KMS-11 (cell line): ENCODE measurements at regions not wholly inside any gene's neighbourhood (a gene's known extent, or its start where the extent isn't known, plus 50 kb on each side); places are given as distances from the start of the nearest gene placed in this dataset.

Source experiments
- H2AFZ ChIP-seq: fragments of 200-600 bp; sonication (generic); 2 replicates; pipeline ENCODE4 v1.6.1; 2016; ENCODE audit warnings: antibody characterized with exemption, mixed run types, low read depth
- H3K27ac ChIP-seq: fragments of 200-600 bp; sonication (generic); 2 replicates; pipeline ENCODE4 v1.6.1; 2016; ENCODE audit warnings: mild to moderate bottlenecking, mixed run types
- H3K27me3 ChIP-seq: fragments of 200-600 bp; sonication (generic); 2 replicates; pipeline ENCODE4 v1.6.1; 2017; ENCODE audit warnings: mild to moderate bottlenecking, low read depth, mixed run types, moderate library complexity; ENCODE audit not compliant: insufficient read depth
- H3K36me3 ChIP-seq: fragments of 200-600 bp; sonication (generic); 2 replicates; pipeline ENCODE4 v1.6.1; 2017; ENCODE audit warnings: mild to moderate bottlenecking, mixed run types; ENCODE audit not compliant: insufficient read depth
- H3K4me1 ChIP-seq: fragments of 200-600 bp; sonication (generic); 2 replicates; pipeline ENCODE4 v1.6.1; 2016; ENCODE audit warnings: mild to moderate bottlenecking, low read depth, mixed run types; ENCODE audit not compliant: poor library complexity, severe bottlenecking
- H3K4me2 ChIP-seq: fragments of 200-600 bp; sonication (generic); 2 replicates; pipeline ENCODE4 v1.7.0; 2016; ENCODE audit warnings: mild to moderate bottlenecking, mixed run types
- H3K4me3 ChIP-seq: fragments of 200-600 bp; sonication (generic); IDR thresholded peaks from 2 replicates; pipeline ENCODE4 v1.6.1; 2017; ENCODE audit warnings: low read depth, low read length, mixed read lengths; ENCODE audit not compliant: insufficient read depth
- H3K79me2 ChIP-seq: fragments of 200-600 bp; sonication (generic); 2 replicates; pipeline ENCODE4 v1.6.1; 2016; ENCODE audit warnings: low read depth, mixed run types; ENCODE audit not compliant: insufficient read depth
- H3K9ac ChIP-seq: fragments of 200-600 bp; sonication (generic); 2 replicates; pipeline ENCODE4 v1.6.1; 2016; ENCODE audit warnings: mild to moderate bottlenecking, mixed run types
- H4K20me1 ChIP-seq: fragments of 200-600 bp; sonication (generic); 2 replicates; pipeline ENCODE4 v1.6.1; 2016; ENCODE audit warnings: mild to moderate bottlenecking, mixed run types; ENCODE audit not compliant: insufficient read depth
- CTCF ChIP-seq: fragments of 200-600 bp; sonication (generic); conservative IDR thresholded peaks from 2 replicates; pipeline ENCODE4 v1.6.1; 2017; ENCODE audit warnings: low read depth, mild to moderate bottlenecking, antibody characterized with exemption, low read length, moderate library complexity, mixed read lengths

DNA sequence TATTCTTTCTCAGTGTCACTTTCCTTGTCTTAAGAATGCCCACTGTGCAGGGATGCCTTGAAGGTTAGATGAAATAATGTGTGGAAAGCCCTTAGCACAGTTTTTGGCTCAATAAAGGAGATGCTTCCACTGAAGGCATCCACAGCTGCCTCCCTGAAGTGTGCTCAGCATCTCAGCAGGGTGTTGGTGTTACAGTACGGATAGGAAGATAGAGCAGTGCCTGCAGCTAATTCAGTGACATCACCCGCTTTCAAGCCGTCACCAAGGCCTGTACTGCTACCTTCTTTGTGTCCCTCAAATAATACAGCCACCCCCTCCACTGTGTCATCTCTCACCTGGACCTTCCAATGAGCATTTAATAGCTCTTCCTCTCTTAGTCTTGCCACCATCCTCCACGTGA is 59.0 kb downstream of the NDUFS5 start:
- Histone ChIP-seq H3K27me3 (peaks cover 4% of the 10 kb centered on the region; the same call in 1 of the 2 replicates), H3K4me1 (peaks cover 33% of the 10 kb centered on the region), H3K4me2 (no peak overlapping the region), H3K9ac (no peak overlapping the region), H4K20me1 (no peaks in the 10 kb centered on the region), H2AFZ (no peak overlapping the region), H3K27ac (no peak overlapping the region), H3K79me2 (no peaks in the 10 kb centered on the region), H3K4me3 (no peak overlapping the region), H3K36me3 (no peaks in the 10 kb centered on the region)
- TF ChIP-seq CTCF = no peak

- Histone ChIP-seq H3K9ac (no peak overlapping the region), H3K27ac (no peak overlapping the region), H3K4me3 (no peak overlapping the region), H4K20me1 (no peaks in the 10 kb centered on the region), H3K4me1 (peaks cover 45% of the 10 kb centered on the region), H2AFZ (no peak overlapping the region), H3K4me2 (no peak overlapping the region), H3K27me3 (peaks cover 4% of the 10 kb centered on the region; the same call in 1 of the 2 replicates), H3K79me2 (no peaks in the 10 kb centered on the region), H3K36me3 (no peaks in the 10 kb centered on the region)
- TF ChIP-seq CTCF = no peak
Observed at GRCh38 chr1:39086386-39086785, 60.2 kb downstream of the NDUFS5 start.

DNA sequence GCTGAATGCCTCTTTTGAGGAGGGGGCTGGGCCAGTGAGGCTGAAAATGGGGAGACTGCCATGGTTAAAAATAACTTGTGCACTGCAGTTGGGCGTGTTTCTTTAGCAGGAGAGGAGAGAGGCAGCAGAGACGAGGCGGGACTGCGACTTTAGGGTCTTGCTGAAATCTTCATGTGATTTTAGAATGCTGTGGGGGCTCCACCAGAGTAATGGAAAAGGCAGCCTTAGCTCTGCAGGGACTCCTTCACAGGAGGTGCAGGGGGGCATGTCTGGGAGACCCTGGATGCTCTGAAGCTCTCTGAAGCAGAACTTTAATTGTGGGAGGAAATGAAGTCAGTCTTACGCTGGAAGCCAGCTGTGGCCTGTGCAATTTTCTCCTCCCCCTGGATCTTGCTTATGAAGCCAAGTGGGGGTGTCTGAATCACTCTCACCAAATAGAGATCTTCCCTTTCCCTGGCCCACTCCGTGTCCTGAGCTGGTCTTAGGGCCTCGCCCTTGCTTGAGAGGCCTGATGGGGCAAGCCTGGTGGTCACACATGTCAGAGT is 60.8 kb downstream of the NDUFS5 start:
- no peaks in the 10 kb centered on the region for H4K20me1 ChIP-seq

GRCh38 chr1:39087435-39087834 is 61.3 kb downstream of the NDUFS5 start:
- no peaks in the 10 kb centered on the region for H3K36me3 ChIP-seq
- H3K9ac ChIP-seq = no peak overlapping the region
- no peaks in the 10 kb centered on the region for H3K79me2 ChIP-seq
- no peak overlapping the region for H3K27ac ChIP-seq
- peaks cover 2% of the 10 kb centered on the region; the same call in 1 of the 2 replicates for H3K27me3 ChIP-seq
- H3K4me2 ChIP-seq = peak overlapping the region; percentile 52
- TF ChIP-seq CTCF = no peak
- no peaks in the 10 kb centered on the region for H4K20me1 ChIP-seq
- peak overlapping the region; percentile 22; the same call in 1 of the 2 replicates for H2AFZ ChIP-seq
- H3K4me3 ChIP-seq = no peak overlapping the region
- H3K4me1 ChIP-seq = peaks cover 56% of the 10 kb centered on the region

More for the DNA sequence above, 60.8 kb downstream of the NDUFS5 start:
- Histone ChIP-seq H3K79me2 (no peaks in the 10 kb centered on the region), H3K4me1 (peaks cover 51% of the 10 kb centered on the region), H3K4me2 (peak overlapping the region; percentile 52), H3K9ac (no peak overlapping the region), H2AFZ (no peak overlapping the region), H3K4me3 (no peak overlapping the region), H3K36me3 (no peaks in the 10 kb centered on the region), H3K27ac (no peak overlapping the region), H3K27me3 (peaks cover 4% of the 10 kb centered on the region; the same call in 1 of the 2 replicates)
- TF ChIP-seq CTCF = no peak
